Skeletal muscle cell (primary cell): ENCODE measurements at regions not wholly inside any gene's neighbourhood (a gene's known extent, or its start where the extent isn't known, plus 50 kb on each side); places are given as distances from the start of the nearest gene placed in this dataset.
A peak's percentile ranks its signal among the peaks of the same experiment; 100 is the strongest.

Source experiments
- DNase-seq: peaks from one replicate; pipeline ENCODE4 v3.0.0-alpha.2; 2010; ENCODE audit warnings: low read depth
- H3K4me3 ChIP-seq: 2 replicates; pipeline ENCODE4 v1.5.1; 2011; ENCODE audit warnings: low read depth, mild to moderate bottlenecking, control low read depth, low read length, moderate library complexity

- no peak for DNase-seq
- no peak overlapping the region for H3K4me3 ChIP-seq
Measured at GRCh38 chr1:110816945-110817344, 56.0 kb upstream of the CD53 start.

- DNase-seq = no peak
- no peak overlapping the region for H3K4me3 ChIP-seq
Measured at GRCh38 chr1:110811529-110811928, 61.4 kb upstream of the CD53 start.

DNA sequence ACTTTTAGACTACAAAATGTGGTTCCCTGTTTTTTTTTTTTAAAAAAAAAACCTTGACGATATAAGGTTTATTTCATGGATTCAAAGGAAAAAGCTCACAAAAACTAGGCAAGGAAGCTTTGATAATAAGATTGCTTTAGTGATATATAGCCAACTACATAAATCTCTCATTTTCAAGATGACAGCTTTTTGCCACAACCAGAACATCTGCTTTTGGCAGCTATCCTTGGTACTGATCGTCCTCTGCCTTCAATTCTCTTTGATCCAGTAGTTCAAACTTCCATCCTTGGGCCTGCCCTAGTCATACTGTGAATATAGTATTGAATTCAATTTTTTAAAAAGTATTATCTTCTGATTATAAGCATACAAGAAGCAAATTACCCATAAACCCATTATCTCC, 72.9 kb upstream of the CD53 start:
- no peak overlapping the region for H3K4me3 ChIP-seq
- DNase-seq = no peak

- H3K4me3 ChIP-seq = no peak overlapping the region
- no peak for DNase-seq
Measured at GRCh38 chr1:110798691-110799256, 74.2 kb upstream of the CD53 start.

DNA sequence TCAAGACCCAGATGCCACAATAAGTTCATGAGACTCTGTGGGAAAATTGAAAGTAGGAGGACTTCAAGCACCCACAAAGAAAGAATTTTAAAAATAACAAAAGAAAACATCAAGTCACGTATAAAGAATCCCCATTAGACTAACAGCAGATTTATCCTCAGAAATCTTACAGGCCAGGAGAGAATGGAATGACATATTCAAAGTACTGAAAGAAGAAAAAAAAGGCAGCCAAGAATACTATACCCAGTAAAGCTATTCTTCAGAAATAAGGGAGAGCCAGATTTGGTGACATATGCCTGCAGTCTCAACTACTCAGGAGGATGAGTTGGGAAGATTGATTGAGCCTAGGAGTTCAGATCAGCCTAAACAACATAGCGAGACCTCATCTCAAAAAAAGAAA, 84.3 kb upstream of the CD53 start:
- no peak for DNase-seq
- no peak overlapping the region for H3K4me3 ChIP-seq

DNA sequence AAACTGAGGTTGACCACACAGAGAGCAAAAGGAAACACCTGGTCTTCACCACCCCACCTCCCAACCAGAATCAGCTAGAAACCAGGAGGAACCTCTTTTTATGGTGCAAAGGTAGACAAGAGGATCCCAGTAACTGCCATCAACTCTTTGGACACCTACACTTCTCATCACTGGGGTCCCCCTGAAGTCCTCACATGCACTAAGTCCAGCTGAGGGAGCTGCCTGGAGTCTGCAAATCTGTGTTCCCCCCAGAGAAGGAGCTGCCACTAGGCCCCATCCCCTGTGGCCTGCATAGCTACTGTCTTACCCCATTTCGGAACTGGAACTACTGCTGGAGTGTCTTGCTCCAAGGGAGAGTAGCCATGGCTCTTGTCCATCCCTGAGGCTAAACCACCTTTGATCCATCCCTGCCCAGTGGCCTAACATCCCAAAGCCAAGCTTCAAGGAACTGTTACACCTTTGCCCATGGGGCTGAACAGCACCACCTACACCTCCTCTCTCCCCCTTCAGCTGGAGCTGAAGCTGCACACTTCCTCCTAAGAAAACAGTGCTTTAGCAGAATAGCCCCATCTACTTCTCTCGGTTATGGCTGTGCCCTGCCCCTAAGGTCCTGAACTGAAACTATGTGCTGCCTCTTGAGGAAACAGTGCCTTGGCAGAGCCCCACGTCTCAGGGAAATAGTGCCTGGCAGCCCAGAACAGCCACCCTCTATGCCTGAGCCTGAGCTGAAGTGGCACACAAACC, 85.4 kb upstream of the CD53 start:
- DNase-seq = no peak
- H3K4me3 ChIP-seq = no peak overlapping the region

- DNase-seq = no peak
- no peak overlapping the region for H3K4me3 ChIP-seq
Measured at GRCh38 chr1:110786802-110787327, 86.1 kb upstream of the CD53 start.

DNA sequence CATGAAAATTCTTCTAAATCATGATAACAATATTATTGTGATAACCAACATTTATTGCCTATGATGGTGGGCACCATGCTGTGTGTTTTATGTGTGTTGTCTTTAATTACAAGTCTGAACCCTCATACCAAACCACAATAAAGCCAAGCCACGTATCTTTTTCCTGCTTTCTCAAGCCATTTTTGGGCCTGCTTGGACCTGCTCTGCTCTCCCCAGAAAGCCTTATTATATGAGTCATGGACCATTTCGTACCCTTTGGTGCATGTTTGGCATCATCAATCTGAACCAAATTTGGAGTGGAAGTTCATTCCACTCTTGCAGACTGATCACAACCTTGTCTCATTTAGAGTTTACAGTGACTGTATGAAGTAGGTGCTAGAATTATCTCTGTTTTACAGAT, 87.3 kb upstream of the CD53 start:
- DNase-seq = no peak
- H3K4me3 ChIP-seq = no peak overlapping the region

DNA sequence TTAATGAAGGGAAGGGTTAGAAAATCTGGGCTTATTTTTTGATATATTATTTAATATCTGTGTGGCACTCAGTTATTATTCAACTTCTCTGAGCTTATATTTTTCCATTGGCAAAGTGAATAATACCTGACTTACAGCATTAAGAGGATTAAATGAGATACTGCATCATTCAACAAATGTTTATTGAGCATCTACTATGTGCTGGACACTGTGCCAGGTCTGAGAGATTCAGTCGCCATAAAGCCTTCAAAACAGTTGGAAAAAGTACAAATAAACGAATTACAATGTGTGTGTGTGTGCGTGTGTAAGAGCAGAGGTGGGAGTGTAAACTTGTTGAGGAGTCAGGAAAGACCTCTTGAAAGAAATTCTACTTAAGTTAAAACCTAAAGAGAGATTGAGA, 87.9 kb upstream of the CD53 start:
- no peak for DNase-seq
- no peak overlapping the region for H3K4me3 ChIP-seq

DNA sequence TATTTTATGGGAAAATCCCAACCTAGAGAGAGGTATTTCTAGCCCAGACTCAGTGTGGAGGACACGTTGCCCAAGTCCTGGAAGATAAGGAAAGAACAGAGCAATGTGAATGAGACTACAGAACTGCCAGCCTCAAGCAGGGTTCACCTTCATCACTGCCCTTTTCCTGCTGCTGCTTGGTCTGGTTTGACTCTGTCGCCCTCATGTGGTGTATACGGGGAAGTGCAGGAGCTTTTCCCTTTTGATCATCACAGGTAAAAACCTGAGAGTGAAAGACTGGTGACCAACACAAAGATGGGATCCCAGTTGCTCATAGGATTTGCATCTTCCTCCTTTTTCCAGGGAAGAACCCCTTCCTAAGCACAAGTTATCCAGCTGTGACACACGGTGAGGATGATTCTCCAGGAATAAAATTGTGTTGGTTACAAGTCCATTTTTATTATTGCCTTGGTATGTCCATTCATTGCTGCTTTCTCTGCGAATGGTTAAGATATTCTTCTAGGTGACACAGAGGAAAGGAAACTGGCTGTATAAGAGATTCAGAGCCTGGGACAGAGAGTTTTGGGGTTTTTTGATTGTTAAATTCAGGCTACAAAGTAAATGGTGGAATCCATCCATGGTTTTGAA, 89.5 kb upstream of the CD53 start:
- H3K4me3 ChIP-seq = no peak overlapping the region
- peak; percentile 4 for DNase-seq

DNA sequence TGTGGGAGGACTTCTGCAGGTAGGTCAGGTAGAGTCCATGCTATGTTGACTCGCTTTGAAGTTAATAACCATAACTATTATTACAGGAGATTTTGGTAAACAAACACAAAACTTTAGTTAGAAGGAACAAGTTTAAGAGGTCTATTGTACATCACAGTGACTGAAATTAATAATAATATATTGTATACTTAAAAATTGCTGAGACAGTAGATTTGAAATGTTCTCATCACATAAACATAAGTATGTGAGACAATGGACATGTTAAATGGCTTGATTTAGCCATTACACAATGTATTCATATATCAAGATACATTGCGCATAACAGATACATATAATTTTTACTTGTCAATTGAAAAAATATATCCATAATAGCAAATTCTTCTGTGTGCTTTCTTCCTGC, 91.4 kb upstream of the CD53 start:
- no peak for DNase-seq
- no peak overlapping the region for H3K4me3 ChIP-seq

DNA sequence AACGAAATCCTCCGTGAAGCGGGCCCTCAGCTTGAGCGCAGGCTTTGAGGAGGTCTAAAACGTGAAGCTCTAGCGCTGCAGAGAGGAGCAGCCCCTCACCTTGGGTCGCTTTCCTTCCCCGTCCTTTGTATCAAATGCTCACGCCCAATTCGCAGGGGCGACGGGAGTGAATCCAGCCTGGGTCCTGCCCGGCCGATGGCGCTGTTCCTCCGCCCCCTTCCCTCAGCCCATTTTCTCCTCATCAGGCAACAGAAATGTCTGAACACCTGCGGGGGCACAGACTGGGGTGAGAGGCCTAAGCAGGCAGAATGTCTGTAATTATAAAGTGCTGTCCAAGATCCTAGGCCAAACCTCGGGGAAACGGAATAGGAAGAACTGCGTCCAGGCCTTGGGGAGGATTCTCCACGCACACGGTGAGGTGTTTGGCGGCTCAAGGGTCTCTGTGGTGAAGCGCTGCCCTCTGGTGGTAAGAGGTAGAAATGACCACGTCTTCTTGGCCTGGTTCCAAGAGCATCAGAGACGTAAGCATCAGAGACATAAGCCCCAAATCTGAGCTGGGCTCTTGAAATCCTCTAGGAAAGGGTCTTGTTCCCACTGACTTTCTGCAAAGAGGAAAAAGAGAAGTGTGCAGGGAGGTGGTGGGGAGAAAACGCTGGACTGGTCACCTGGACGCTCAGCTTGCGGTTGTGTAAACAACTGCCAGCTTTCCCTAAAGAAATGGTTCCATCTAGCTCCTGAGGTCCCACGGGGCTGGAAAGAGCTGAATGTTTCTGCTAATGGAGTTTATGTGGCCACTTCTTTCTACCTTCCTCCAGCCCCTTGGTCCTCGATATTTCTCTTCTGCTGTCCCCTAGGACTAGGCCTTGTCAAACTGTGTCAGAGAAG, 92.1 kb upstream of the CD53 start:
- DNase-seq = peak; percentile 17
- H3K4me3 ChIP-seq = no peak overlapping the region

DNA sequence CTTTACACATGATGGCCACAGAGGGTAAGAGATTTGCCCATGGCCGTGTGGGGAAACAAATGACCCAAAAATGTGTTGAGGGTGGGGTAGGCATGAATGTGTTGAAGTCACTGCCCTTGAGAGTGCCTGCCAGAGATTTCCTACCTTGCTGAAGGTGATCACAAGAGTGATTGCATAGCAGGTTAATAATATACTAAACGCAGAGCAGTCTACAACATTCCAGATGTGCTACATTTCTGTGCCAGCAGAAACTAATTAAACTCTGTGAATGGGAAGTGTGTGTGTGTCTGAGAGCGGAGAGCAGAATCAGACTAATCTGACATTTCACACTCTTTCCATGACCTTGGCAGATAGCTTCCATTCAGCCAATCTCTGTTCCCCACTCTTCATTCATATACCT, 93.3 kb upstream of the CD53 start:
- H3K4me3 ChIP-seq = no peak overlapping the region
- no peak for DNase-seq

DNA sequence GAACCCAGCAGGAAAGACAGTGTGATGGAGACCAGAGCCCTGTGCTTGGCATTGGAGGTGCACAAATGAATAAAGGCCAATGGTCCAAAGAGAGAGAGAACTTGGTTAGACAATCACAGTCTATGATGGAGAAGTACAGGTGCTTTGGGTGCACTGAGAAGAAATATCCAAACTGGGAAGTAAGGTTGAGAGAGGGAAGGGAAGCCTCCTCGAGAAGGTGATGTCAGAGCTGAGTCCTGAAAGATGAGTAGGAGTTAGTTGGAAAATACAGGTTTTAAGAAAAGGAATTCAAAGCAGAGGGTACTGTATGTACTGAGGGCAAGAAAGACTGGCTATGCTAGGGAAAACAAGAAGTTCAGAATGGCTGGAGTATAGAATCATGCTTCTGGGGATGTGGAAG, 94.1 kb upstream of the CD53 start:
- H3K4me3 ChIP-seq = no peak overlapping the region
- DNase-seq = no peak

- DNase-seq = no peak
- no peak overlapping the region for H3K4me3 ChIP-seq
Measured at GRCh38 chr1:110777228-110777627, 95.7 kb upstream of the CD53 start.

DNA sequence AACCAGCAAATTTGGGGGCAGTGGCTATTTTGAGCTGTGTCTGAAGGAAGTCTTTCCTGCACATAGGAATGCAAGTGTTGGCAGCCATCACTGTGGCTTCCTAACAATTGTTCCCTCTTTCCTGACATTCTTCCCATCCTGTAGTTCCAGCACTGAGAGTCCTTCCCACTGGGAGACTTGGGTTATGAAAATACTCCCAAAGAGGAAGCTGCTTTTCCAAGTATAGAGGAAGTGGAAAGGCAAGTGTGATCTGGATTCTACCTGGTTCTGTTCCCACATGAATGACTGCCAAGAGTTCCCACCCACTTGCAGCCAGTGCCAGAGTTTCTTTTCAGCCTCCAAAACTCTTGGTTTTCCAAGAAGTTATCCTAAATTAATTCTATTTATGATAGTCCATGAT, 98.5 kb upstream of the CD53 start:
- no peak for DNase-seq

GRCh38 chr1:110773813-110774212, 99.1 kb upstream of the KCNA3 start:
- H3K4me3 ChIP-seq = no peak overlapping the region
- DNase-seq = no peak

More for the DNA sequence above, 98.5 kb upstream of the CD53 start:
- H3K4me3 ChIP-seq = no peak overlapping the region

DNA sequence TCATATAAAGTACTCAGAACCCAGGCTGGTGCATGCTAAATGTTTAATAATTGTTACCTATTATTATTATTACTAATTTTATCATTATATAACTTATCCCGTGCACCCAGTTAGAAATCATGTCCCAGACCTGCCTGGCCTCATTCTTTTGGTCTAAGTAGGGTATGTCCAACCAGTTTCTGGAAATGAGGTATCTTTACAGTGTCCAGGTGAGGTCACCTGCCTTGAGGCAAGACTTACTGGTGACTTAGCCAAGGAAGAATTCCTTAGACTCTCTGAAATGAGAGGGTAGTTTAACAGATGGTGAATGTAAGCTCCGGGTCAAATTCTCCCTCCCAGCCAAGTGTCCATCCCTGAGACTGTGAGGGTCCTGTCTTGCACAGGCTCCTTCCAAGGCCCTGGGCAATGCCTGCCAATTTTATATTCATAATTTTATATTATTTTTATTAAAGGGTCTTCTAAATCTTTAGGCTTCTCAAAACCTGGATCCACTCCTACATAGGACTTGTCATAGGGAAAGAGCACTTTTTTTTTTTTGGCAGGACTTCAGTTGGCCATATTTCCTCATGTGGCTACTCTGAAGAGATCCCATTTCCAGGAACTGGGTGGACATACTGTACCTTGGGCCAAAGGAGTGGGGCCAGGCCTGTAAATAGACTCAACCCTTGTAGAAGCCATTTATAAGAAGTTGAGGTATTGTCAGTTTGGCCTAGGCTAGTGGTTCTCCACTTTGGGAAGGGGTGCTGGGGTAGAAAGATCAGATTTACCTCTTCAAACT, 96.7 kb upstream of the KCNA3 start:
- no peak for DNase-seq
- H3K4me3 ChIP-seq = no peak overlapping the region

GRCh38 chr1:110770832-110771231, 96.1 kb upstream of the KCNA3 start:
- no peak for DNase-seq
- H3K4me3 ChIP-seq = no peak overlapping the region
